BLaER1 (cell line): ENCODE measurements at regions not wholly inside any gene's neighbourhood (a gene's known extent, or its start where the extent isn't known, plus 50 kb on each side); places are given as distances from the start of the nearest gene placed in this dataset.

Experiments used
- H3K27ac ChIP-seq: shearing (Covaris generic); formaldehyde crosslinking; 2 replicates; pipeline ENCODE4 v1.8.1; 2022
- H3K27me3 ChIP-seq: shearing (Covaris generic); formaldehyde crosslinking; 2 replicates; pipeline ENCODE4 v1.8.1; 2022
- H3K36me3 ChIP-seq: shearing (Covaris generic); formaldehyde crosslinking; 2 replicates; pipeline ENCODE4 v1.8.1; 2022
- H3K4me1 ChIP-seq: shearing (Covaris generic); formaldehyde crosslinking; 2 replicates; pipeline ENCODE4 v1.8.1; 2022
- H3K4me2 ChIP-seq: shearing (Covaris generic); formaldehyde crosslinking; 2 replicates; pipeline ENCODE4 v1.8.1; 2022
- H3K4me3 ChIP-seq: shearing (Covaris generic); formaldehyde crosslinking; 2 replicates; pipeline ENCODE4 v1.8.1; 2022
- H3K9ac ChIP-seq: shearing (Covaris generic); formaldehyde crosslinking; 2 replicates; pipeline ENCODE4 v1.8.1; 2022
- H3K9me3 ChIP-seq: shearing (Covaris generic); formaldehyde crosslinking; 2 replicates; pipeline ENCODE4 v1.8.1; 2022
- H4K20me1 ChIP-seq: shearing (Covaris generic); formaldehyde crosslinking; 2 replicates; pipeline ENCODE4 v1.8.1; 2022
- Cebpa-rat ChIP-seq: shearing (Covaris generic); IDR thresholded peaks from 2 replicates; pipeline ENCODE4 v1.8.1; 2022

DNA sequence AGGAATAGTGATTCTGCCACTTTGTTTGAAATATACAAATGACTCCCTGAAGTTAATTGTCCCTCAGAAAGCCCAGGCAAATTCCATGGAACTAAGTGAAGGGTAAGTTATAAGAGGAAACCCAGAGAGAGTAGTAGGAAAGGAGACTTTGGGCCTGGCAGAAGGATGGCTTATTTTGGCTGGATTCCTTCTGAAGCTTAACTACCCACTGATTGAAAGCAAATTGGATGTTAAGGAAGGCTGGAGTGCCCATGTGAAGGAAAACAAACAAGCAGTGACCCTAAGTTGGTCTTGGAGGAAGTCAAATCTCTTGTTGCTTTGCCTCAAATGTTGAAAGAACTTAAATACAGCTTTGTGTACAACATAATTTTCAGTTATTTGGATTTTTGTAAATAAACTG is 1106.4 kb upstream of the ZEB2 start:
- Histone ChIP-seq H4K20me1 (no peaks in the 10 kb centered on the region), H3K36me3 (no peaks in the 10 kb centered on the region), H3K4me3 (no peak overlapping the region), H3K27me3 (no peaks in the 10 kb centered on the region), H3K27ac (no peak overlapping the region), H3K9ac (no peak overlapping the region), H3K9me3 (no peaks in the 10 kb centered on the region), H3K4me1 (no peaks in the 10 kb centered on the region), H3K4me2 (no peak overlapping the region)
- no peak for TF ChIP-seq Cebpa-rat

DNA sequence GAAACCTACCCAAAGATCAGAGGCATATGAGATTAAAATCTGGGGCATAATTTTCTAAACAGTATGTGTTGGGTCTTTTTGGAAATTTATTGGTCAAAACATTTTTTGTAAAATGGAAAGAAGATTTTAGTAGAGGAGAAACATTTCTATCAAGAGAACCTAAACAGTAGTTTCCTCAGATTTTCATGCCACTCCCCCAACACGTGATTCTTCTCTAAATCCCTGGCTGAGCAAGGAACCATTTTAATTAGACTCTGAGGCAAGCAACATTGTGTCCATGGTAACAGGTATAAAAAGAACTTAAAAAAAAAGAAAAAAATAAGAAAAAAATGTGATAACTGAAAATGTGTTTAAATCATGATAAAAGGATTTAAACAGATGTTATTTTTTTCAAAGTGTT is 1105.2 kb upstream of the ZEB2 start:
- Histone ChIP-seq H3K27me3 (no peaks in the 10 kb centered on the region), H3K36me3 (no peaks in the 10 kb centered on the region)
- no peak for TF ChIP-seq Cebpa-rat

DNA sequence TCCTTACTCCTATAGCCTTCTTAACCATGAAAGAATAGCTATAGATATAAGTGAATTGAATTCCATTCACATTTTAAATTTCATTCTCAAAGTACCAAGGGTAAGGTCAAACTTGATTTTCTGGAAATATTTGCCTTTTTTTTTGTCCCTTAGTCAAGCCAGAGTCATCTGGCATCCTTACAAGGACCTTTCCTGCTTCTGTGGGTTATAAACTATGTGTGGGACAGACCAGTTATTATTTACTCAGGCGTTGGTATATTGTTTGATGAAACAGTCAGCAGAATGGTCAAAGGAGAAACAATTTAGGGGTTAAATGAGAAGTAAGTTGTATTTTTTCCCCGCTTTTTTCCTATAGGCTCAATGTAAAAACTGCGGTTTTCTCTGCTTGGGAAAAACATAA is 1103.2 kb upstream of the ZEB2 start:
- no peaks in the 10 kb centered on the region for H3K4me1 ChIP-seq
- H3K27me3 ChIP-seq, result no peaks in the 10 kb centered on the region
- H4K20me1 ChIP-seq, result no peaks in the 10 kb centered on the region
- H3K9me3 ChIP-seq, result no peaks in the 10 kb centered on the region
- H3K27ac ChIP-seq, result no peak overlapping the region
- no peak for TF ChIP-seq Cebpa-rat
- no peaks in the 10 kb centered on the region for H3K36me3 ChIP-seq
- no peak overlapping the region for H3K9ac ChIP-seq
- no peak overlapping the region for H3K4me2 ChIP-seq
- no peak overlapping the region for H3K4me3 ChIP-seq

More for the DNA sequence above, 1105.2 kb upstream of the ZEB2 start:
- H3K4me1 ChIP-seq, result no peaks in the 10 kb centered on the region
- H3K27ac ChIP-seq, result no peak overlapping the region
- H4K20me1 ChIP-seq, result no peaks in the 10 kb centered on the region
- no peak overlapping the region for H3K4me2 ChIP-seq
- H3K4me3 ChIP-seq, result no peak overlapping the region
- no peak overlapping the region for H3K9ac ChIP-seq
- no peaks in the 10 kb centered on the region for H3K9me3 ChIP-seq

DNA sequence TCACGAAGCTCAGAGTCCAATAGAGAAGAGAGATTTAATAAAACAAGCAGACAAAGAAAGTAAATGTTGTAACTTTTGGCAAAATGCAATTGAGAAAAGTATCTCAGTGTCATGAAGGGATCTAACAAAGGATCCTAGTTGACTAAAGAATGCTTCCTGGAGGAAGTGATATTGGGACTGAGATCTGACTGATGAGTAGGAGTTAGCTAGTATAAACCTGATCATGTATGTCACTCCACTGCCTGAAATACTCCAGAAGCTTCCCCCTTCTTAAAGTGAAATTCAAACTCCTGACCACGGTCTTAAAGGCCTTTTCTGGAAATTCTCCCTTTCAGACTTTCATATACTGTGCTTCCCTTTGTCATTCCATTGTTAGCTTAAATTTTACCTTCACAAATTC is 1102.4 kb upstream of the ZEB2 start:
- H3K4me1 ChIP-seq, result no peaks in the 10 kb centered on the region
- TF ChIP-seq Cebpa-rat, result no peak
- no peaks in the 10 kb centered on the region for H3K36me3 ChIP-seq
- H3K9ac ChIP-seq, result no peak overlapping the region
- no peak overlapping the region for H3K4me3 ChIP-seq
- H3K27me3 ChIP-seq, result no peaks in the 10 kb centered on the region
- no peaks in the 10 kb centered on the region for H4K20me1 ChIP-seq
- no peaks in the 10 kb centered on the region for H3K9me3 ChIP-seq
- H3K4me2 ChIP-seq, result no peak overlapping the region
- H3K27ac ChIP-seq, result no peak overlapping the region

DNA sequence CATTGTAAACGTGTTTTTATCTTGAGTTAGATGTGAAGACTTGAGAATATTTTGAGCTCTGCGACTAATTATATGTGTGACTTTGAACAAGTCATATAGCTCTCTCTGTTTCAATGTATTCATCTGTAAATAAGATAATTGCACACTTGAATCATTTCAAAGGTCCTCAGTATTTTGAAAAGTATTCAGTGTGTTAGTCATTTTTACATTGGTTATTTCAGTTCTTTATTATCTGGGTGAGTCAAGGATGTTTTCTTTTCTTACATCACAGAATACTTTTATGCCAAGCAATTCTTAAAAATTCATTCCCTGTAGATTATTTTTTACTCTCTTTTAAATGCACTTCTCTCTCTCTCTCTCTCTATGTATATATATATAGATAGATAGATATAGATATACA is 1098.0 kb upstream of the ZEB2 start:
- no peak for TF ChIP-seq Cebpa-rat
- Histone ChIP-seq H3K4me2 (no peak overlapping the region), H3K9me3 (peaks cover 7% of the 10 kb centered on the region; the same call in 1 of the 2 replicates), H3K27ac (no peak overlapping the region), H3K27me3 (no peaks in the 10 kb centered on the region), H3K9ac (no peak overlapping the region), H4K20me1 (no peaks in the 10 kb centered on the region), H3K36me3 (no peaks in the 10 kb centered on the region), H3K4me3 (no peak overlapping the region), H3K4me1 (no peaks in the 10 kb centered on the region)

DNA sequence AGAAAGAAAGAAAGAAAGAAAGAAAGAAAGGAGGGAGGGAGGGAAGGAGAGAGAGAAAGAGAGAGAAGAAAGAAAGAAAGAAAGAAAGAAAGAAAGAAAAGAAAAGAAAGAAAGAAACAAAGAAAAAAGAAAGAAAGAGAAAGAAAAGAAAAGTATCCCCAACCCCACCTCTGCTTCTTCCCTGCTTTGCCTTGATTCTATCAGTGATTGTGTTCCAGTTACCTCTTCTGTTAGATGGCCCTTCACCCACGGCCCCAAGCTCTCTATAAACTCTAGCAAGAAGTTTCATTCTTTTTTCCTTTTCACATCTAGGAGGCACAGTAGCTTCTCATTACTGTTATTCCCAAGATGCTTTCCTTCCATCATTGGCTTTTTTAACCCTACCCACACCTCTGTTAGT is 1097.5 kb upstream of the ZEB2 start:
- H3K4me3 ChIP-seq, result no peak overlapping the region
- H4K20me1 ChIP-seq, result no peaks in the 10 kb centered on the region
- H3K27me3 ChIP-seq, result no peaks in the 10 kb centered on the region
- peaks cover 7% of the 10 kb centered on the region; the same call in 1 of the 2 replicates for H3K9me3 ChIP-seq
- no peak overlapping the region for H3K27ac ChIP-seq
- no peaks in the 10 kb centered on the region for H3K4me1 ChIP-seq
- no peak for TF ChIP-seq Cebpa-rat
- H3K36me3 ChIP-seq, result no peaks in the 10 kb centered on the region
- H3K9ac ChIP-seq, result no peak overlapping the region
- no peak overlapping the region for H3K4me2 ChIP-seq

DNA sequence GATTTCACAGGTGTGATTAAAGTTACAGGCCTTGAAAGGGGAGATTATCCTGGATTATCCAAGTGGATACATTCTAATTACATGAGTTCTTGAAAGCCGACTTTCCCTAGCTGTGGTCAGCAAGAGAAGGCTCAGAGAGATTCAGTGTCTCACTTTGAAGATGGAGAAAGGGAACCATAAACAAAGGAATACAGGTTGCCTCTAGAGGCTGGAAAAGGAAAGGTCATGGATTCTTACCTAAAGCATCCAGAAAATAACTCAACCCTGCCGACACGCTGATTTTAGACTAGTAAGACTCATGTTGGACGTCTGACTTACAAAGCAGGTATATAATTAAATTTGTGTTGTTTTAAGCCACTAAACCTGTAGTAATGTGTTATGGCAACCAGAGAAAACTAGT is 1095.7 kb upstream of the ZEB2 start:
- TF ChIP-seq Cebpa-rat, result no peak
- no peak overlapping the region for H3K4me2 ChIP-seq
- H3K9ac ChIP-seq, result no peak overlapping the region
- H3K27me3 ChIP-seq, result no peaks in the 10 kb centered on the region
- H4K20me1 ChIP-seq, result no peaks in the 10 kb centered on the region
- no peaks in the 10 kb centered on the region for H3K4me1 ChIP-seq
- no peak overlapping the region for H3K4me3 ChIP-seq
- no peaks in the 10 kb centered on the region for H3K36me3 ChIP-seq
- H3K27ac ChIP-seq, result no peak overlapping the region
- H3K9me3 ChIP-seq, result peaks cover 7% of the 10 kb centered on the region; the same call in 1 of the 2 replicates

DNA sequence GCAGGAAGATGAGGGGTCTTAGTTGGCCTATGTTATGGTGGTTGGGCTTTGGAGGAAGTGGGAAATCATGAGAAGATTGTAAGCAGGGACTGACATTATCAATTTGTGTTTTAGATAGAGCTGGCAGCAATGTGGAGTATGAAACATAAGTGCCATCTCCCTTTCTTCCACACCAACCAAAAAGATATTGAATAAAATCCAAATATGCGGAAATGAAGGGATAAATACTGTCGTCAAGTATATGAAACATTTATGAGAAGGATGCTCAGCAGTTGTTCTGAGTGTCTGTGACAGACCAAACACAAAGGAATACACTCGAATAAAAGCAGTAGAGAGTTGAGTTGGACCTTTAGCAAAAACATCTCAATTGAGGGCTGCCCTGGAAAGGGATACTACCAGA is 1090.0 kb upstream of the ZEB2 start:
- no peaks in the 10 kb centered on the region for H3K4me1 ChIP-seq
- TF ChIP-seq Cebpa-rat, result no peak
- no peaks in the 10 kb centered on the region for H3K27me3 ChIP-seq
- no peak overlapping the region for H3K4me2 ChIP-seq
- no peaks in the 10 kb centered on the region for H3K36me3 ChIP-seq
- no peak overlapping the region for H3K9ac ChIP-seq
- no peak overlapping the region for H3K4me3 ChIP-seq
- no peak overlapping the region for H3K27ac ChIP-seq
- no peaks in the 10 kb centered on the region for H4K20me1 ChIP-seq
- no peaks in the 10 kb centered on the region for H3K9me3 ChIP-seq

DNA sequence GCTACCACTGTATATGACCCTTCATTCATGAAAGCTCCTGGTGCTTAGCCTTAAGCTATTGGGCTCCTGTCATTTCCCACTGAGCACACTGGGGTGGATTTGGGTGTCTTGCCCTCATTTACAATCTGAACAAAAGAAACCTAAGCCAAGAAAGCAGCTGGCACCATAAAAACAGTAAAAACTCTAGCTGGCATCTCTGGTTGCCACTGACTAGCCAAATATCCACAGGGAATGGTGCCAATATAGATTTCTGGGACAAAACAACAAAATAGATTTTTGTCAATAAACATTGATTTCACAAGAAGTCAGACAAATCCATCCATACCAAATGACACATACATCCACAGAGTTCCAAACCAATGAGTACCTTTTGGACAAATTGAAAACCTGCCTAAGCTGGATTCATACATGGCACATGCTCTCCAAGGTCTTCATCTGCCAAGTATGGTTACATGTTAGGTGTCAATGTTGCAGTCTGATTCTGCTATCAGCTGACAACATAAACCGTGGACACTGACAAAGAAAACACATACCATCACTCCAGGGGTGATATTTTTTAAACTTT is 1081.5 kb upstream of the ZEB2 start:
- no peak for TF ChIP-seq Cebpa-rat
- Histone ChIP-seq H3K27me3 (no peaks in the 10 kb centered on the region), H3K36me3 (no peaks in the 10 kb centered on the region), H4K20me1 (no peaks in the 10 kb centered on the region), H3K4me1 (no peaks in the 10 kb centered on the region), H3K9ac (no peak overlapping the region), H3K4me2 (no peak overlapping the region), H3K9me3 (no peaks in the 10 kb centered on the region), H3K4me3 (no peak overlapping the region), H3K27ac (no peak overlapping the region)

DNA sequence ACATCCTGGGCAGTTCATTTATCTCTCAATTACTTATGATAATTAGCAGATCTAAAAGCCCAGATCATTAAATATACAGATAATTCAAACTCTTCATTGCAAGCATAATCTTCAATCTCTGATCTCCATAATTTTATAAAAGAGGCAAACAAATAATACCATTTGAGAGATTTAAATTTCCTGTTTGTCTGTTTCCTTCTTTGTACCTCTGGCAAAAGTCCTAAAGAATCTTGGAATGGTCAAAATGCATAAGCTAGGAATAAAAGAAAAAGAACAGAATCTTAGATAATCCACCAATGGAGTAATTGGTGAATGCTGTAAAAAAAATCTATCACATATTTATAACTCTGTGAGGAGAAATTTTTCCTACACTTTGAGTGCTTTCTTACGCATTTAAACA is 1080.9 kb upstream of the ZEB2 start:
- H3K36me3 ChIP-seq, result no peaks in the 10 kb centered on the region
- no peak overlapping the region for H3K9ac ChIP-seq
- no peak overlapping the region for H3K4me2 ChIP-seq
- no peak for TF ChIP-seq Cebpa-rat
- no peaks in the 10 kb centered on the region for H3K9me3 ChIP-seq
- H3K4me3 ChIP-seq, result no peak overlapping the region
- H4K20me1 ChIP-seq, result no peaks in the 10 kb centered on the region
- no peak overlapping the region for H3K27ac ChIP-seq
- H3K4me1 ChIP-seq, result no peaks in the 10 kb centered on the region
- H3K27me3 ChIP-seq, result no peaks in the 10 kb centered on the region

DNA sequence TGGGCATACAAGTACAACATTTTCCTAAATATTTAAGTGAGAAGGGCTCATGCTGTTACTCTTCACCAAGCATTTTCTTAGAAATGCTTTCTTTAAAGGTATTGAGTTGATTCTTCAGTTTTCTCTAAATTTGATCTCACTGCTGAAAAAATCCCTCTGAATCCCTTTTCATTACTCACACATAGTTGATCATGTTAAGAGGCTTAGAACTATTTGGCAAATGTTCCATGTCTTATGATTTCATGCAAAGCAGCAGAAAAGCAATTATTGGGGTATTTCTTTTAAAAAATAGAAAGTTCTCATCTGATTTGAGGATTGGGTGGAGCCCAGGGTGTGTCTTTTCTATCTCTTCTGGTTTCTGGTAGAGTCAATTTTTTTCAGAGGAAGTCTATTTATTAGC is 1079.8 kb upstream of the ZEB2 start:
- Histone ChIP-seq H3K9me3 (no peaks in the 10 kb centered on the region), H3K9ac (no peak overlapping the region), H3K27me3 (no peaks in the 10 kb centered on the region), H3K36me3 (no peaks in the 10 kb centered on the region), H3K4me3 (no peak overlapping the region), H4K20me1 (no peaks in the 10 kb centered on the region), H3K4me1 (no peaks in the 10 kb centered on the region), H3K4me2 (no peak overlapping the region), H3K27ac (no peak overlapping the region)
- TF ChIP-seq Cebpa-rat, result no peak
